HG02884 (cell line): ENCODE measurements at regions not wholly inside any gene's neighbourhood (a gene's known extent, or its start where the extent isn't known, plus 50 kb on each side); places are given as distances from the start of the nearest gene placed in this dataset.
"Not testable (repeated sequence)": the region's sequence is repeated elsewhere in the genome, so short reads cannot be mapped to it uniquely, and the experiment has no call there.

Experiments
- ATAC-seq: cut with Tn5 transposase; IDR thresholded peaks from one replicate; pipeline ENCODE4 v1.9.1; 2021; ENCODE audit warnings: mild to moderate bottlenecking, moderate library complexity; ENCODE audit not compliant: unreplicated experiment

GRCh38 chr7:153070141-153070540 is 310.6 kb downstream of the ACTR3B start:
- no peak for ATAC-seq

DNA sequence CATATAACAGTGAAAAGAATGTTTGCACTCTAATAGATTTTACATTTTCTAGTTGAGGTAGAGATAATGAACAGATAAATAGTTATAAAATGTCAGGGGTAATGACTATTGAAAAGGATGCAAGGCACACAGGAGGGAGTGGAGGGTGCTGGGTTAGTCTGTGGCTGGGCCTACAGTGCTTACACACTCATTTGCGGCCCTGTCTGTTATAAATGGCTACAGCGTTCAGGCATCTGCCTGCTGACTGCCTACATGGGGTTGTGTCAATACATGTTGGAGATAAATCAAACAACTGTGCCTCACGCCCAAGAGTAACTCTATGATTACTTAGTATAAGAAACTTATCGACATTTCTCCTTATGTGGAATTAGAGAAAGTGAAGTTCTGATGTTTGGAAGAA is 313.3 kb downstream of the ACTR3B start:
- no peak for ATAC-seq

DNA sequence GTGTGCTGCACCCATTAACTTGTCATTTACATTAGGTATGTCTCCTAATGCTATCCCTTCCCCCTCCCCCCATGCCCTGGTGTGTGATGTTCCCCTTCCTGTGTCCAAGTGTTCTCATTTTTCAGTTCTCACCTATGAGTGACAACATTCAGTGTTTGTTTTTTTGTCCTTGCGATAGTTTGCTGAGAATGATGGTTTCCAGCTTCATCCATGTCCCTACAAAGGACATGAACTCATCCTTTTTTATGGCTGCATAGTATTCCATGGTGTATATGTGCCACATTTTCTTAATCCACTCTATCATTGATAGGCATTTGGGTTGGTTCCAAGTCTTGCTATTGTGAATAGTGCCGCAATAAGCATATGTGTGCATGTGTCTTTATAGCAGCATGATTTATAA is 316.7 kb downstream of the ACTR3B start:
- not testable (repeated sequence) for ATAC-seq

DNA sequence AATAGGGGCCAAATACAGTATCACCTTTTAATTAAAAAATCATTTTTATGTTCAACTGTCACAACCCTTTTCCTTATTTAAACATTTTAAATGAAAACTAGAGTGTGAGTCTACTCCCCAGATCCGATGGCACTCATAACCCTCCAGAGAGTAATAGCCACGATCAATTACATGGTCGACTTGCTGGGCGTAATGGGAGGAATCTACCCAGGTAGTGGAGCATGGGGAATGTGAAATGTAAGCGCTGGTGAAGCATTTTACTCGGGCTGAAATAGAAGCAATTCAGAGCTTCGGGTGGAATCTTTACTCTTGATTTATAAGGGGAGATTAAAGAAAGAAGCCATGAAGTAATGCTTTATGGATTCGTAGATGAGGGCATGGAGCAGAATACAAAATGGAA is 321.9 kb downstream of the ACTR3B start:
- ATAC-seq, result no peak

DNA sequence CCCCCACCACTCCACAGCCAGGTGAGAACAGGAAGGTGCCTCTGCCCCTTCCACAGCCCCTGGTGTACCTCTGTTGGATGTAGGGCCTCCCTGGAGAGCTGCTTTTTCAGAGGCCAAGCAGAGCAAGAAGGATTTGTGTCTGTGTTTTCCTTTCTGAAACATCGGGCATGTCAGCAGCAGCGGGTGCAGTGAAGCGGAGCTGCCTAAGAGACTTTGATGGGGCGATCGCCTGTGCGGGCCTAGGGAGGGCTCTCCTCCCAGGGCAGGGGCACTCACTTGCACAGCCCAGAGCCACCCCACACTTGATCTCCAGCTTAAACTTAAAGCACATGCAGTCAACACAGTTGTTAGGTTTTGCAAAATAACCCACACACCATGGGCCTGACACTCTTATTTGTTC is 324.7 kb downstream of the ACTR3B start:
- ATAC-seq, result no peak

DNA sequence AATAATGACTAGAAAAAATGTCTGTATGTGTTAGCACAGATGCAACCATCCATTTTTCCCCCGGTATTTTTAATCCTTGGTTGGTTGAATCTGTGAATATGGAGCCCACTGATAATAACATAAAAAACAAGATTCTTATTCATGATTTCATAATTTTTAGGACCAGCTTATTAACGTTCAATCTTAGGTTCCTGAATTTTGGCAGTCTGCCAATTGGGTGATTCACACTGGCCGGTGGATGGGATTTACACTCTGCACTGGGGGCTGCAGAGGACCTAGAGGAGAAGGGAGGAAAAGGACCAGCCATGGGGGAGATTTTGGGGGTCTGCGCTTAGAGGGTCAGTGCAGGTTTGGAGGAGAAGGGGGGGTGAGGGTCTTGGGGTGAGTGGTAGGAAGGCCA is 327.9 kb downstream of the ACTR3B start:
- no peak for ATAC-seq

- ATAC-seq, result no peak
These were observed 329.0 kb downstream of the ACTR3B start for GRCh38 chr7:153088601-153089000.

DNA sequence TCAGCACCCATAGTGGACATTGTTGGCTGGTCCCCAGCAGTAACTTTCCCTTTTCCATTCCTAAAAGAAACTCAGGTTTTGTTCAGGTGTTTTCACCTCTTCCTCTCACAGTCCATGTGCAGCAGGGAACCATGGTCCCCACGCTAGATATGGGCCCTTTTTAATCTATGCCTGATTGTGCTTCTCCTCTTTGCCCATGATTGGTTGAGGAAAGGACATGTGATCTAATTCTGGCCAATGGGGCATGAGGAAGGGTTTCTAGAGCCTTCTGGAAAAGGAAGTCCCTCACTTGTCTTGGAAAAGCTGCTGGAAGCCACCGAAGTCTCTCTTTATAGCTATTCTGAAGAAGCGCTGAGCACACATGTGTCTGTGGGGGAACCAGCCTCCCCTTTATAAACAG is 330.7 kb downstream of the ACTR3B start:
- ATAC-seq, result no peak

DNA sequence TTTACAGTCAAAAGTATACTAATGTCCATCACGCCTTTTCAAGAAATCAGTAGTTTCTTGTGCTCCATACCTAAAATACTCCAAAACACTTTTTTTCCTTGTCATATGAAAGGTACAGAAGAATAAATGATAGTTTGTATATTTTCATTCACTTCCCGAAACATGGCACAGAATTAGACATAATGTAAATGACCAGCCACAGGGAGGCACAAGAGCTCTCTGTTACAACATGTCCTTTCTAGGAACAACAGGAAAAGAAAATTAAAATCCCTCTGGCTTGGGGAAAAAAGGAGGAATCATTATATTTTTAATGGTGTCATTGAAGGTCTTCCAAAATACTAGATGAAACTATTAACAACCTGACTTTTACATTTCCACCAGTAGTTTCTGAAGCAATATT is 331.2 kb downstream of the ACTR3B start:
- no peak for ATAC-seq

- ATAC-seq, result no peak
These were observed 331.9 kb downstream of the ACTR3B start for GRCh38 chr7:153091477-153091876.

DNA sequence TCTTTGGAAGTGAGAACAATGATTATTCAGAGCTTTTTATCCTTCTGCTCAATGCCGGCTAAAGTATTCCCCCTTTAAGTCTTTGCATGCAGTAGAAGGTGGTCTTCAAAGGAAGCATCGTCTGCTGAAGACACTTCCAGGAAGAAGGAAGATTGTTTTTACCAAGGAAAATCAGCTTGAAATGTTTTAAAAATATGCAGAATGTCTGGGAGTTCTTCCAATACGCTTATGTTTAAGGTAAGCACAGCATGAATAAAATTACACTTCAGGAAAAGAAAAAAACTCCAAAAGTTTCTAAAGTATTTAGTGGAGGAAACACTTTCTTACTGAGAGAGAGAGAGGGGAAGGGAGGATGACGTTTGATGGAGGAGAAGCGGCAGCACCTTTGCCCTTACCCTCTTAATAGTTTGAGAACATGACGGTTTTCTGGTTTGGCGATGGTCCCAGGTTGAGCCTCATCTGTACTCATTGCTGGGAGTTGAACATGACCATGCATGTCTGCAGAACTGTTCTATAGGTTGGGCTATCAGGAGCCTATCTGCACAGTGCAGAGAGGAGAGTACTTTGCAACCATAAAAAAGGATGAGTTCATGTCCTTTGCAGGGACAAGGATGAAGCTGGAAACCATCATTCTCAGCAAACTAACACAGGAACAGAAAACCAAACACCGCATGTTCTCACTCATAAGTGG is 338.1 kb downstream of the ACTR3B start:
- no peak for ATAC-seq

DNA sequence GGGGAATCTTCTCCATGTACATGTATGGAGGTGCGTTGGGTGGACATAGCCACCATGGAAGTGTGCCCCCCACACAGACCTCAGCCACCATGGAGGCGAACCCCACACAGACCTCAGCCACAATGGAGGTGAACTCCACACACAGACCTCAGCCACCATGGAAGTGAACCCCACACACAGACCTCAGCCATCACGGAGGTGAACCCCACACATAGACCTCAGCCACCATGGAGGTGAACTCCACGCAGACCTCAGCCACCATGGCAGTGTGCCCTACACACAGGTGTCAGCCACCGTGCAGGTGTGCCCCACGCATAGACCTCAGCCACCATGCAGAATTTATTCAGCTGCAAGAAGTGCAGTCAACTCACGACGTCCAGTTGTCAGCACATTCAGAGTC is 339.7 kb downstream of the ACTR3B start:
- no peak for ATAC-seq

DNA sequence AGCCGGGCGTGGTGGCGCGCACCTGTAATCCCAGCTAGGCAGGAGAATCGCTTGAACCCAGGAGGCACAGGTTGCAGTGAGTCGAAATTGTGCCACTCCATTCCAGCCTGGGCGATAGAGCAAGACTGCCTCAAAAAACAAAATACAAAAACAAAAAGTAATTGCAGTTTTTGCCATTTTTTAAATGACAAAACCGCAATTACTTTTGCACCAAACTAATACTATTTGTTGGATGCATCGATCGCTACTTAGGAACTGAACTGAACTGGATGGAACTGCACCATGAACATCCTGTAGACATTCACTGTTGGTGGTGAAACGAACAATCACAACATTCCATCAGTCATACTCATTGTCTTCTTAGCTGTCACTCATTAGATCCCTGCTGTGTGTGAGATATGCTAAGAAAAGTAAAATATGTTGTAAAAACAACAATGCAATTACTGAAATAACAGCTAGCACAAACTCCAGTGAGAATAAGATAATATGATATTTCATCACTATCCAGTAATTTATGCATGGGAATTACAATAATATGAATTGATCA is 341.2 kb downstream of the ACTR3B start:
- no peak for ATAC-seq

- ATAC-seq, result no peak
These were observed 343.6 kb downstream of the ACTR3B start for GRCh38 chr7:153103202-153103601.

GRCh38 chr7:153107826-153108225 is 348.3 kb downstream of the ACTR3B start:
- ATAC-seq, result no peak

- ATAC-seq, result no peak
These were observed 350.0 kb downstream of the ACTR3B start for GRCh38 chr7:153109566-153109965.

DNA sequence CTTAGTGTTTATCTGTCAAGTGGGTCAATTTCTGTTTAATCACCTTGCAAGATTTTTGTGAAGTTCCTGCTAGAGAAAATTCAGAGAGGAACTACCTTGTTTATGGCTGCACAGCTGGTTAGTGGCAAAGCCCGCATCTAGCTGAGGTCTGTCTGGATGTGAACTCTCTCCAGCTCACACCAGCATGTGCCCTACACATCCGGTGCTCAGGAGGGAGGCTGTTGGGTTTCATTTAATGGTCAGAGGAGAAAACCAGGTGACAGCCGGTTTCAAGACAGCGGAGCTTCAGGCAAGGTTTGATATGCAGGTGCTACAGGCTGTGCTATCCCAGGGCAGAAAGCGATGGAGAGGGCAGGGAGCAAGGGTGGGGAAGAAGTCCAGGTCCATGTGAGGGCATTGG is 351.1 kb downstream of the ACTR3B start:
- no peak for ATAC-seq

- ATAC-seq, result not testable (repeated sequence)
These were observed 362.7 kb downstream of the ACTR3B start for GRCh38 chr7:153122255-153122654.

GRCh38 chr7:153130052-153130451 is 370.5 kb downstream of the ACTR3B start:
- no peak for ATAC-seq

DNA sequence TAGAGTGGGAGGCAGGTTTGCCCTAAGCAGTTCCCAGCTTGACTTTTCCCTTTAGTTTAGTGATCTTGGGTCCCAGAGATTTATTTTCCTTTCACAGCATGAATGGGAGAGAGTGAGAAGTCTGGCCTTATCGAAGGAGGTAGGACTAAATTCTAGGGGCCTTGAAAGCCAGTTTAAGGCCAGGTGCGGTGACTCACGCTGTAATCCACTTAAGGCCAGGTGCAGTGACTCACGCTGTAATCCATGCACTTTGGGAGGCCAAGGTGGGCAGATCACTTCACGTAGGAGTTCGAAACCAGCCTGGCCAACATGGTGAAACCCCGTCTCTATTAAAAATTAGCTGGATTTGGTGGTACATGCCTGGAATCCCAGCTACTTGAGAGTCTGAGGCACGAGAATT is 392.2 kb downstream of the ACTR3B start:
- ATAC-seq, result no peak

DNA sequence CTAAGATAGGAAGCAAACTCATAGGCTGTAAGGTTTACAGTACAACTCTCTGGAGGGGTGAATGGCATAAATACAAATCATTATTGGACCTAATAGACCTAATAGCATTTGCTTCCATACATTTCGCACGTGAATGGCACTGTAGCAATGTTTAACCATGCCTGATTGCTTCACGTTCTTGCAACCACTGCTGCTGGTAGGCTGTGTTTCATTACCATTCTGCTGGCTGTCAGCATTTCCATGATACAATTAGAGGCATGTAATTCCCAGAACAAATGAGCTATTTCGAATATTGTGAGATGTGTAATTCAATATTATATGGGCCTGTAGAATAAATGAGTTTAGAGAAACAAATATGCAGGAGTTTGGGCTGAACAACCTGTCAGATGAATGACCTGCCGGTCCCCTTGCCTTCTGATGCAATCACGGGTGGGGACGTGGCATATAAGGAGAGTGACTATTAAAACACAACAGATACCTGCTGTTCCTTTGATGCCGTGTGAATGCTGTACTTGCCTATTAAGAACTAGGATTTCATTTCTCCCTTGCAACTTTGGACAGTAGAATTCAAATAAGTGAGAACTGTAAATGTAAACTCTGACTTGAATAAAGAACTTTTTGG is 393.4 kb downstream of the ACTR3B start:
- ATAC-seq, result no peak

GRCh38 chr7:153158149-153158548 is 398.6 kb downstream of the ACTR3B start:
- no peak for ATAC-seq

DNA sequence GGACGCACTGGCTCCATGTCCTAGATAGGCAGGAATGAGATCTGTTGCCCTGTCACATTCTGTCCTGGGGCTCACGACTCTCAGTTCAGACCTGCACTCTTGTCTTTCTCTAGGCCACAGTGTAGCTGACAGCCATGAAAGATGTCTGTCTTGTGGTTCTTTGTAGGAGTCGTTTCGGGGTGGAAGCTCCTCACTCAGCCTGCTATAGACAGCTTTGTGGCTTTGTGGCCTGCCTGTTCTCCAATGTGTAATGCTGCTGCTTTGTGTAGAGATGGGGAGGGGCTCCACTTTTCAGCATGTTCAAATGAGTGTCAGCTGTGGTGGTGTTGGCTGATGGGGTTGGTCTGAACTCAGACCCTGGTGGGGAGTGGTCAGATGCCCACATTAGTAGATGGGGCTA is 410.7 kb downstream of the ACTR3B start:
- no peak for ATAC-seq
